SK-N-MC (cell line): ENCODE measurements at regions not wholly inside any gene's neighbourhood (a gene's known extent, or its start where the extent isn't known, plus 50 kb on each side); places are given as distances from the start of the nearest gene placed in this dataset.

ENCODE experiments used
- EZH2 ChIP-seq: fragments of 200-600 bp; sonication (generic); IDR thresholded peaks from one replicate; pipeline ENCODE4 v1.6.1; 2017; ENCODE audit warnings: antibody characterized with exemption
- POLR2AphosphoS5 ChIP-seq: IDR thresholded peaks from 2 replicates; pipeline ENCODE4 v1.6.1; 2012; ENCODE audit warnings: mild to moderate bottlenecking, low read depth, low read length, borderline replicate concordance

DNA sequence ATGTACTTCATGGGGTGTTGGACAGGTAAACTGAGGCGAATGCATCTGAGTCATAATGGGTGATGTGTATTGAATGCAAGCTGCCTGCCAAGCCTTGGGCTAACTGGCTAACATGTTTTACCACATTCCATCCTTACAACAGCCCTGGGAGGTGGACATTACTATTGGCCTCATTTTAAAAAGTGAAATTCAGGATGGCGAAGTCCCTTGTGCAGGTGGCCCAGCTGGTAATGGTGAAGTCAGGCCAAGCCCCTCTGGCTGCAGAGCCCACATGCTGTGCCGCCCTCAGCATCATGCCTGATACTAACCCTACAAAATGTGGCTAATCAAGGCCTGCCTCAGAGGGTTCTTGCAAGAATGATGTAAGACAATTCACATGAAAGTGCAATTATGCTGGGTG lies 60.0 kb upstream of the CHD2 start:
- no peak for TF ChIP-seq EZH2
- no peak for TF ChIP-seq POLR2AphosphoS5
